GM13976 (cell line): ENCODE measurements at regions not wholly inside any gene's neighbourhood (a gene's known extent, or its start where the extent isn't known, plus 50 kb on each side); places are given as distances from the start of the nearest gene placed in this dataset.

ENCODE experiments used
- DNase-seq: peaks from one replicate; pipeline ENCODE4 v3.0.0; 2012; ENCODE audit warnings: low spot score
- CTCF ChIP-seq: IDR thresholded peaks from 2 replicates; pipeline ENCODE4 v1.5.1; 2012; ENCODE audit warnings: borderline replicate concordance, mild to moderate bottlenecking; ENCODE audit not compliant: insufficient read depth; ENCODE audit errors: extremely low read depth, missing control alignments, control extremely low read depth
- in situ Hi-C: fragments of 300-500 bp; cut with MboI; formaldehyde crosslinking; loops from one replicate; pipeline ENCODE4 v1.12.0; 2022; ENCODE audit warnings: low sequenced_read_pairs, mixed read lengths, inconsistent platforms; ENCODE audit not compliant: unreplicated experiment

GRCh38 chr5:174319551-174319950 lies 274.0 kb downstream of the NSG2 start:
- DNase-seq, result no peak
- TF ChIP-seq CTCF, result no peak
- in situ Hi-C loops, result loop anchor here (25.0 kb wide), 1 partner anchor 707 kb away; the partner anchor contains the start of gene BOD1

GRCh38 chr5:174320051-174320450 lies 274.5 kb downstream of the NSG2 start:
- in situ Hi-C loops, result loop anchor here (25.0 kb wide), 1 partner anchor 708 kb away; the partner anchor contains the start of gene BOD1
- DNase-seq, result no peak
- no peak for TF ChIP-seq CTCF

DNA sequence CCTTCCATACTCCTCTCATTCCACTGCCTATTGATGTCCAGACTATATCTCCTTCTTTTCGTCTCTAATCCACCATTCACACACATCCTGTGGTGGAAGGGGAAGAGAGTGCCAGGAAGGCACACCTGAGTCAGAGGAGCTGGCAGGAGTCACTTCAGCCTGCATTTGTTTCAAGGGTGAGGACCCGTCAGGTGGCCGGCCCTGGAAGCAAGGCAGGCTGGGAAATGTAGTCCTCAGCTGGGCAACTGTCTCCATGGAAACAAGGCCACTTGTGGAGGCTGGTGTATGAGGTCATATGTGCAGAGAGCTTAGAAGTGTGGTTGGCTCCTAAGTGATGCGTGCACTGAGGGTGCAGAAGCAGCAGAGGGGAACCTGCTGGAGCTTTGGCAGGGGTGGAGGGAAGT lies 278.4 kb downstream of the NSG2 start:
- in situ Hi-C loops, result loop anchor here (25.0 kb wide), 1 partner anchor 712 kb away; the partner anchor contains the start of gene BOD1
- DNase-seq, result peak; percentile 66
- no peak for TF ChIP-seq CTCF

- no peak for DNase-seq
- in situ Hi-C loops, result loop anchor here (25.0 kb wide), 1 partner anchor 712 kb away; the partner anchor contains the start of gene BOD1
- no peak for TF ChIP-seq CTCF
These were observed 279.2 kb downstream of the NSG2 start for GRCh38 chr5:174324680-174325079.

DNA sequence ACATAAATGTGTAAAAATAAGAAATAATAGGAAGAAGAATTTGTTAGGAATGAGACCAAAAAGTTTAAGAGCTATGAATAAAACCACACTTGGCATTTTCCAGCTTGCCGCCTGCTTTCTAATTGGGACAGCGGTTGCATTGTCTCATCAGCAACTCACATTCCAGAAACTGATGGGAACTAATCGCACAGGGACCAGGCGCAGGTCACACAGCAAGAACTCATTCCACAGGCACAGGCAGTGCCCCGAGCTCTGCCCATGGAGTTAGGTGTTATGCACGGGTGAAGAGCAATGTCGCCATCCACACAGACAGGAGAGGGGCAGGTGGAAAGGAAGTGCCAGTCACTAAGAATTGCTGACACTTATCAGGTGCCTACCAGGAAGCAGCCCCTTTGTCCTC lies 279.9 kb downstream of the NSG2 start:
- no peak for TF ChIP-seq CTCF
- no peak for DNase-seq
- in situ Hi-C loops, result no loop called here

- no peak for DNase-seq
- in situ Hi-C loops, result no loop called here
These were observed 280.5 kb downstream of the NSG2 start for GRCh38 chr5:174325961-174326360.

More at GRCh38 chr5:174325961-174326360, 280.5 kb downstream of the NSG2 start:
- no peak for TF ChIP-seq CTCF
